NK-92 treated with Interleukin-12 subunit alpha and Interleukin-12 subunit beta, amount 100 ng/mL, for 24 hours (cell line): ENCODE measurements at regions not wholly inside any gene's neighbourhood (a gene's known extent, or its start where the extent isn't known, plus 50 kb on each side); places are given as distances from the start of the nearest gene placed in this dataset.

Experiments
- DNase-seq: peaks from one replicate; lab custom pipeline; 2025; lab: John Stamatoyannopoulos, UW

DNA sequence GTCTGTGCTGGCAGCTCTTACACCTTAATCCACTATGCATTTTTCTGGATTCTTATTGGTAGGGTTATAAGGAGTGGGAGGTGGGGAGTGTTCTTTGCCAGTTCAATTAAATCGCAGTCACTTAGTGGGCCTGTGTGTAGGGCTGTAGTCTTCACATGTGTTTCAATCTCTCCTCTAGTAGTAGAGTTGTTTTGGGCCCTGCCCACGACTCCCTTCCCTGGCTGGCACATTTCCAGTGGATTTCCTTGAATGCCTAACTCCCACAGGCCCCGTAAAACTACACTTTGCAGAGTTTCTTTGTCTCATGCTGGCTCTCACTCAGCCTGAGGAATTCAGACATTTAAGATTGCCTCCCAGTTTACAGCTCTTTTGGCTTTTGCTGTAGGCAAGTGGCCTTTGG lies 414.0 kb upstream of the OPRM1 start:
- DNase-seq = no peak

DNA sequence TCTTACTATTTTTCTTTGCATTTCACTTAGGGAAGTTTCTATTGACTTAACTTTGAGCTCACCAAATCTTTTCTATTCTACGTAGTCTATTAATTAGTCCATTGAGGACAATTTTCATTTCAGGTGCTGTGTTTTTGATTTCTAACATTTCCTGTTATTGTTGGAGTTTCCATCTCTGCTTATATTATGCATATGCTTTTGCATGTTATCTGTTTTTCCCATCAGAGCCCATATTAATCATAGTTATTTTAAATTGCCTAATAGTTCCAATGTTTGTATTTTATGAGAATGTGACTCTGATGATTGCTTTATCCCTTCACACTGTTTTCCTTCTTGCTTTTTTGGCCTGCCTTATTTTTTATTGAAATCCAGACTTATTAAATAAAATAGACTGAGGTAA lies 414.5 kb upstream of the OPRM1 start:
- DNase-seq = no peak

DNA sequence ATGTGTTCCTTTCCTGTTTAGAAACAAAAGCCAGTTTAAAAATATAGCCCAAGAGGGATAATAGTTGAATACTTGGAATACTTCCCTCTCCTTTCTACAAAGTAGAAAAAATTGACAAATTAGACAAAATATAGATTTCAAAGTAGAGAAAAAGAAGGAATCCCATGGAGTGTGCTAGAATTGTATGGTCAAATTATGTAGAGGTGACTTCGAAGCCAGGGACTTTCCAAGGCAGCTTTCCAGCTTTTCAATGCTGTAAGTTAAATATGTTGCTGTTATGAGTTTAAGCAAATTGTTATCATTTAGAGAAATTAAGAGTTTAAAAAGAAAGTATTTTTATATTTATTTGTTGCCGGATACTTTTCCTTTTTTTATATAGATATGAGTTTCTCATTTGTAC lies 415.5 kb upstream of the OPRM1 start:
- DNase-seq = no peak

DNA sequence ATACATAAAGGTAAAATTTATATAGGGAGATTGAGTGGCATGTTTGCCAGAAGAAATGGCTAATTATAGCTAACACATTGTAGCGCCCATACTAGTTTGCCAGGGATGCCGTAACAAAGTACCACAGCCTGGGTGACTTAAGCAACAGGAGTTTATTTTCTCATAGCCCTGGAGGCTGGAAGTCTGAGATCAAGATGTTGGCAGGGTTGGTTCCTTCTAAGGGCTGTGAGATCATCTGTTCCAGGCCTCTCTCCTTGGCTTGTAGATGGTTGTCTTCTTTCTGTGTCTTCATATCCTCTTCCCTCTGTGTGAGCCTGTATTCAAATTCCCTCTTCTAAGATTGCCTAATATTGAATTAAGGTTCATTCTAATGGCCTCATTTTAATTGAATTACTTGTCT lies 417.5 kb upstream of the OPRM1 start:
- no peak for DNase-seq

DNA sequence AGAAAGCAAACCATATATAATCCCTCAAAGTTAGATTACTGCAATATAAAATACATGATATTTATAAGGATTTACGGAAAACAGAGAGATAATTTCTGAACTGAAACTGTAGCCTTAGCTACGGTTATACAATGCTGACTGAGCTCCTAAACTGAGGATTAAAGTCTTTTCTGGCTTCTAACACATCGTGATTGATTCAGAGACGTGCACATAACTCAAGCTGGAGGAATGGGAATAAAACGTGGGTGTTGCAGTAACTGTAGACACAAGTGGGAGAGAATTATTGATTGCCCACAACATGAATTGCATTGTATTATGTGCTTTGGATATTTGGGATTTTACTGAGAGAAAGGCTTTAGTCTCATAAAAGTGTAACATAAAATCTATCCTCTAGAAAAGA lies 418.0 kb upstream of the OPRM1 start:
- no peak for DNase-seq

DNA sequence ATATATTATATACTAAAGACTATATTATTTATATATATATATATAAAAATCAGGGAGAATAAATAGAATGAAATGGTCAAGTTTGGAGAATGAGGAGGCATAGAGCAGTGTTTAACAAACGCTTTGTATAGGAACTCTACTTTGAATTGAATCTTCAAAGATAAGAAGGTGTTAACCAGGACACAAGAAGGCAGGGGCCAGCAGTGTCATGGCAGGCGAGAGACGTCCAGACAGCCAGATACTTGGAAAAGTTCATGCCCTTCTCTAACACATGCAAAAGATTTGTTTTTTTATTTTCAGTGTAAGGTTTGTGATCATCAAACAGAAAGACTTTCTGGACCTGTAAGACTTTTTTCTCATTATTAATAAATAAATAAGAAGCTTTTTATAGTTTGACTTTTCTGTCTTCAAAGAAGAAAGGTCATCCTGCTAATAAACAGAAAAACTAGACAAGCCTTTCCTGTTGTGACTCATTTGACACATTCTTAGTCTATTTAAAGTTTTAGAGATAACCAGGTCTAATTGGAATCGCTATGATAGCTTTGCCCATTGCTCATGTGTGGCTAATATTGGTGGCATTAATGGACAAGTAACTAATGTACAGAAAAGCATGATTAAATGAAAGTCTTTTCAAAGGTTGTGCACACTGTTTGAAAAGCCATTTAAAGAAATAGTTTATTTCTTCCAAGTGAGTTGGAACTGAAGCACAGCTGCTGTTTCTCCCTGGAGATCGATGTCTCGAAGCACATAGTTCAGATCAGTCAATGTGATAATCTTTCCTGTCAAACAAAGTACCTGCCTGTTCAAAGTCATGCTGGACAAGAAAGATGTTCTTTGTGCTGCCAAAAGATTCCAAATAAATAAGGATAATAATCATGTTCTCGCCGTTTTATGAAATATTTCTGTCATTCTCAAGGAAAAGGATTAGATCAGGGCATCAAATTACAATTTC lies 420.4 kb upstream of the OPRM1 start:
- DNase-seq = no peak

DNA sequence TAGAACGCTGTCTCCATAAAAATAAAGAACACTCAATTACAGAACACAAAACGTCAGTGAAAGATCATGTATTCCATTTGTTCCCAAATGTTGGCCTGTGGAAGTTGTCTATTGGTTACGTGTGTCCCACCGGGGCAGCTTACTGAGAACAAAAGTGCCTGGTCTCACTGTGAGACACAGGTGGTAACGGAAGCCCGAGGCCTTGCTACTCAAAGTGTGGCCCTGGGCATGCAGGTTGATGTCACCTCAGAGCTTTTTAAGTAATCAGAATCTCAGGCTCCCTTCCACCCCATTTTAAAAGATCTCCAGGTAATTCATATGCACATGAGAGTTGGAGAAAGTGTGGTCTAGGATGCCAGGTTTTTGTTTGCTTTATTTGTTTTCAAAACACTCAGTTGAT lies 422.5 kb upstream of the OPRM1 start:
- no peak for DNase-seq

DNA sequence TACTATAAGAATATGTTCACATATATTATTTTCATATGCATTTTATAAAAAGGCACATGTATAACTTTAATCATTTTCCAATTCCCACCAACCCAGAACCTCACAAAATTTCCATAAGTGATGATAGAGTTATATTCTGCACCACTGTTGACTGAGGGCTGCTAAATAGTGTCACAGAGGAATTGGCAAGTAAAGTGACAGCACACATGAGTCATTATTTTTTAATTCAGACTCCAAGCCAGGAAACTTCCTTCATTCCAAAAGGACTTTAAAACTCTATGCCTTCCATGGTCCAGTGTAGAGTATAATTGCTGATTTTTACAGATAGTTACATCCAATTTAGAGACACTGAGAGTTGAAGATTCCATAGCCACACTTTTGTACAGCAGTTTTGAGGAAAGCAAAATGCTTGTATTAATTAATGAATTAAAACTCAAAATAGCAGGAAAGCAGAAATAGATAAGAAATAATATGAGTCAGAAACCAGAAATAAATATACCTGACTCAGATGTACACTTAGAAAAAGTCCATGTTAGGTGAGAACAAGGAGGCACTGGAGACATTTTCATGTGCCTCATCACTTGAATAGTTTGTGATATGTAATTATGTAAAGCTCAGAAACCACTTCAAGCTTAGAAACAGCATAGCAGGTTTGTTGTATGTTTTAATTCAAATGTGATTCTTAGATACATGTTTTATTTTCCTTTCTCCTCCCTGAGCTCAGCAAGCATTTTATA lies 425.2 kb upstream of the OPRM1 start:
- DNase-seq = no peak

DNA sequence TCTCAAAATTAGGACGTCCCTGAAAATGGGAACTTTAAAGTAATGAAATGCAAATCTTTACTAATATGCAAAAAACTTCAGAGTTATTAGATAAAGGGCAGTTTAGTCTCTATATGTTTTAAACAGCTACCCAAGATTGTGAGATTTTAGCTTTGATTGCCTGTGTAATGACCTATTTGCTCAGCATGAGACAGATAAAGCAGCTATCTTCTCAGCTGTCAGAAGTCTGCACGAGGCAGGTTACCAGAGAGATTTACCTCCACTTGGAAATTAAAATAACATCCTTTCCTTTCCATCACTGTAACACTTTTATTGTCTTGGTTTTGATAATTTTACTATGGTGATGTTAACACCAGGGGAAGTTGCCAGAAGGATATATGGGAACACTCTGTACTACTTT lies 436.6 kb upstream of the OPRM1 start:
- no peak for DNase-seq

DNA sequence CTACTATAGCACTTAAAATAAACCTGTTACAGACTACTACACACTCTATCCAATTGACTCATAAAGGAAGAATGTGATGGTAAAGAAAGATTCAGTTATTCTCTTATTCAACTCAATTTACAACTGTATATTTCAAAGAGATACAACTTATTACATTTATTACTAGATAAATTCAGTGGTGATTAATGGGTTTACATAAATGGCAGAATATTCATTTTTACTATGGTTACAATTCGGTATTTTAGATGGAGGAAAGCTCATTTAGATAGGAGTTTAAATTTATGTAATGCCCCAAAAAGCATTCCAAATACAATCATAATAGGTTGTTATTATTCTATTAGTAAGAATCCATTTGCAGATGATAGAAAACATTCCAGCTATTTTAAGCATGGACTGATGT lies 439.1 kb upstream of the OPRM1 start:
- no peak for DNase-seq

DNA sequence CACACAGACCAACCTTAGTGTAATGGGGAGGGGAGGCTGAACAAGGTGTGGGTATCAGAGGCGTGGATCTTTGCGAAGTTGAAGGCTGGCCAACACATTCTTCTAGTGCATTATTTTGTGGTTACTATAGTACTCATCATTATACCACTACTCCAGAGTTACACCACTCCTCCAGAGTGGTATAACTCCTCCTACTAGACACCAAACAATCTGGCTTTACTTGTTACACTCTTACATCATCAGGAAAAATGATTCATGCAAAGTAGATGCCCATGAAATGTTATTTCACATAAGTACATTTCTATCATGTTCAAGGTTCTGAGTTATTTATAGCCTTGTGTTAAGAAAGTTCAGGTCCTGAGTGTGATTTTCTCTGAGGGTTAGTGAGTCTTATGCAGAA lies 443.1 kb upstream of the OPRM1 start:
- DNase-seq = no peak

DNA sequence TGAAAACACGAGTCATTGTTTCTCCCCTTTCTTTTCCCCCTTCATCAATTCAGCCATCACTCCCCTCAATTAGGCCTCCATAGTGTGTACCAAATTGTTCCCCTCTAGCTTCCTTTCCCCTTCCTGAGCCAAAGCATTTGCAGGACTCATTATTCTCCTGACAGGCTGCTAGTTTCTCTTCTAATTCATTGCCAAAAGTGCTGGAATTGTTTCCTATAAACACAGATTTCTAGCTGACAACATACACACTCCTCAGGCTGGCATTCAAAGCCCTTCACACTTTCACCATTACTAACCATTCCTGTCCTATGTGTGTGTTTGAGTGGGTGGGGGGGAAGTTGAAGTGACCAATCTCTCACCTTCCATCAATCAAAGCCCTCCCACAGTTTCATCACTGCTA lies 444.2 kb upstream of the OPRM1 start:
- no peak for DNase-seq

DNA sequence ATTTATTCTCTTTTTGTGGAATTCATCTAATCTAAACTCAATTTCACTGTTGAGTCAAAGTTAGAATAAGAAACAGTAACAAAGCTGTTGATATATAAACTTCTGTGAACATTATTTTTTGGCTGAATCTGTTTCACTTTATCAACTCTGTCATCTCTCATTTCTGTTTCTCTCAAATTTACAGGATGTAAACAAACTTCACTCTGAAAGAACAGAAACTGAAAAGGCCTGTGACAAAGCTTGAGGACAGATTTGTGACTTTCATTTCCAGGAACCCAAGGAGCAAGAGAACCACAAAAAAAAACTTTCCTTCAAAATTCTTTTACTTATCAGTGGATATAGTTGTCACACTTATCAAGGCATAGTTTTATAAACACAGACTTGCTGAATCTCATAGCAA lies 447.9 kb upstream of the OPRM1 start:
- DNase-seq = no peak

DNA sequence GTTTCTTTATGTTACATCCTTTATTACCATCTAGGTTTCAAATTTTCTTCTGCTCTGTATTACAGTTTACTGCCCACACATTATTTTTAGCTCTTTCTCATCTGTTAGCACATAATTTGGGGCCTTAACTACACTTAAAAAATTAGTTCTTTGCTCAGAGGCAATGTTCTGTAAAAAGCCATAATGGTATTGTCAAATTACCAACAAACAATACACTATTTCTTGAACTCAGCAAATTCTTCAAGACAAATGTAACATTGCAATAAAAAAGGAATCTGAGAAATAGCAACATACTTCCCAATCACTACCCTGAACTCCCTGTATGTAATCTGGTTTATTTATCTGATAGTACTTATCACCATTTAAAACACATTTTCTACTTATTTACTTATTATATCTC lies 448.6 kb upstream of the OPRM1 start:
- no peak for DNase-seq

DNA sequence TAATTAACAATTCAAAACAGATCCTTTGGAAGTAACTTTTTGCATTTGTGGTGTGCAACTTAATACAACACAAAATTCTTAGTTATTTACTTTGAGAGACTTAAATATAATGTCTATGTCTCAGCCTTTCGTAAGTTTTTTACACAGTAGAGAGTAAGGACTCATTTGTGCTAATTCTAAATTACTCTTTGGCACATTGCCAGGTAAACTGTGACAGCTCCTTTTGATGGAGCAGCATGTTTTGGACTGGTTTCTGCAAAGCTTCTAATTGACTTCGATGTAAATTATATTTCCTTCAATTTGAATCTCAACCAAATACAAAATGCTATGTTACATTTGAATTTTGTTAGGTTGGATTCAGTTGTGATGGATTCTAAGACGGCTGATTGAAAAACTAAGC lies 450.7 kb upstream of the OPRM1 start:
- no peak for DNase-seq

DNA sequence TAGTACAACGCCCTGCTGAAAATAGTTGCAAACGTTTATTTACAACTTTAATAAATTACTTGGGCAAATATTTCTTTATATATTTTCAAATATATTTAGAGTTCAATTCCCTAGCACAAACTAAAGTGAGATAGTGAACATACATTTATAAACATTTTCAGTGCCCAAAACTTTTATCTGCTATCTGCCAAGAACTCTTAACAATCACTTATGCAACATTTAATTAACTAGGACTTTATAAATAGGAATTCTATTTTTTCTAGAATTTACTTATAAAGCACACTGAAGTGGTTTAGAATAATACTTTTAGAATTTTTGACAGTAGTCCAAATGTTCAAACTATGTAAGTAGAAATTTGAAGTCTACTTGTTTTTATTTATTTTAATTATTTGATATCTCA lies 452.6 kb upstream of the RGS17 start:
- DNase-seq = no peak

DNA sequence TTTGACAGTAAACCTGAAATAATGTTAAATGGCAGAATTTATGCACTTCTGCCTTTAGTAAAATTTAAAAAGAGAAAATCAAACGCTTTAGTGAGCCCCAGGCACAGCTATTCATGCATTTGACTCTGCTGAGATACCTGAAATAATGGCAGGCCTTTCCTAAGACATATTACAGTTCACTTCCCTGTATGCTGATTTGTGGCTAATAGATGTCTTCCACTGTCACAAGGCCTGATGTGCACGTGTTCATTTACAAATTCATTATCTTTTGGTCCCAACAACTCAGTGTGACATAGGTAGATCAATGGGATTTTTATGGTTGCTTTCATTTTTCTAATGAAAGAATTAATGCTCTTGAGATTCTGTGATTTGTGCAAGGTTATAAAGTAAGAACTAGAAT lies 449.7 kb upstream of the RGS17 start:
- DNase-seq = no peak

DNA sequence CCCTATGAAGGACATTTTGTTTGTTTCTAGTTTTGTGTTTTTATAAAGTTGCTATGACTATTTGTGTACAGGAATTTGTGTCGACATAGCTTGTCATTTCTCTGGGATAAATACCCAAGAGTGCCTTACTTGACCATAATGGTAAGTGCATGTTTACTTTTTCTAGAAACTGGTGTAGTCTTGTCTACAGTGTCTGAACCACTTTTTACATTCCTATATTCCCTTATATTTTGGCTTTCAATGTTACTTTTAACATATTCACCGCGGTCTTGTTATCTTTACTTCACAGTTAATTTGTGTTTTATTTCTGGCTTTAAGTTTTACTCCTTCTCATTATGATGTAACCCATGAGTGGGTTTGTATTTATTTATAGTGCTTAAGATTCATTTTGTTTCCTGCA lies 444.4 kb upstream of the RGS17 start:
- DNase-seq = no peak

DNA sequence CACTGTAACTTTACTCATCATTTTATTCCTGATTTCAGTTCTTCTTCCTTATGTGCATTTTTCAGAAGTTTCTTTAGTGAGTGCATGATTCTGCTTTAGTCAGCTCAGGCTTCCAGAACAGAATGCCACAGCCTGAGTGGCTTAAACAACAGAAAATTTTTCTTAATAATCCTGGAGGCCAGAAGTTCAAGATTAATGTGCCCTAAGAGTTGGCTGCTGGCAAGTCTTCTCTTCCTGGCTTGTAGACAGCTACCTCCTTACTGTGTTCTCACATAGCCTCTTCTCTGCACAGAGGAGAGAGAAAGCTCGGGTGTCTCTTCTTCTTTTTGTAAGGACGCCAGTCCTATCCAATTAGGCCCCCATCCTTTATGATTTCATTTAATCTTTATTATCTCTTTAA lies 443.1 kb upstream of the RGS17 start:
- no peak for DNase-seq

DNA sequence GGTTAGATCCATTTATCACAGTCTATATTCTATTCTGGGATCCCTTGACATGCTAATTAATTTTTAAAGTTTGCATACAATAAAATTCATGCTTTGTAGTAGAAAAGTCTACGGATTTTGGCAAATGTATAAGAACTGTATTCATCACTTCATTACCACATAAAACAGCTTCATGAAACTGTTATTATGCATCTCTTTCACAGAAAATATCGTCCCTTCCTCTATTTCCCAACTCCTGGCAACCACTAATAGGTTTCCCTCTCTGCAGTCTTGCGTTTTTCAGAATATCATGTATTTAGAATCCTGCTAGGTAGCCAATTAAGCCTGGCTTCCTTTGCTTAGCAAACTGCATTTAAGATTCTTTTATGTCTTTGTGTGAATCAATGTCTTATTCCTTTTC lies 441.3 kb upstream of the RGS17 start:
- no peak for DNase-seq

DNA sequence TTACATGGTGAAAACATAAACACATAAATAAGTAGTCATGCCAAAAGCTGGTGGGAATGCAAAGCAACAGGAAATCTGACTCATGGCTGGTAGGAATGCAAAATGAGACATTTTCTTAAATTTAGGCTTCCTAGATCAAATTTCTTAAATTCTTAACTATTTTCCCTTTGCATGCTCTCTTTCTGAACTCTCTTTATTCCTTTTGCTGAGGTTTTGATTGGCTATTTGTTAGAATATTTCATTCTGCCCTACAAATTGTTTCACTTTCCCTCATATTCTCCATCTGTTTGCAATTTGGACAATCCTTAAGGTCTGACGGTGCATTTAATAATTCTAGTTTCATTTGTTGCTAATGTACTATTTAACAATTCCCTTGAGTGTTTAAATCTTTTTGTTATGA lies 437.5 kb upstream of the RGS17 start:
- no peak for DNase-seq

DNA sequence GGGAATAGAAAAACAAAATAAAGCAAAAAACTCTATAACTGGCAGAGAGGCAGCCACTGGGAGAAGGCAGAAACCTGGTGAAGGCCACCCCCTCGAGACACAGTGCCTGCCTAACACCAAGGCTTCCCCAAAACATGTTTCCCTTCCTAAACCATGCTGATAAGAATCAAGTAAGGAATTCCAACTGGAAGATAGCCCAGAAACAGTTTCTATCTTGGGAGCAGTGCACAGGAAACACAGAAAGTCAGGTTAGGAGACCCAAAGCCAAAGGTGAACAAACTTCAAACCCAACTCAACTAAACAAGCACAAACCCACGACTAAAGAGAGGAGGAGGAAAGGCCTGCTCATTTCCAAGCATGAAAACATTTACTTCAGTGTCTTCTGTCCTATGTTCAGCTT lies 433.7 kb upstream of the RGS17 start:
- no peak for DNase-seq

DNA sequence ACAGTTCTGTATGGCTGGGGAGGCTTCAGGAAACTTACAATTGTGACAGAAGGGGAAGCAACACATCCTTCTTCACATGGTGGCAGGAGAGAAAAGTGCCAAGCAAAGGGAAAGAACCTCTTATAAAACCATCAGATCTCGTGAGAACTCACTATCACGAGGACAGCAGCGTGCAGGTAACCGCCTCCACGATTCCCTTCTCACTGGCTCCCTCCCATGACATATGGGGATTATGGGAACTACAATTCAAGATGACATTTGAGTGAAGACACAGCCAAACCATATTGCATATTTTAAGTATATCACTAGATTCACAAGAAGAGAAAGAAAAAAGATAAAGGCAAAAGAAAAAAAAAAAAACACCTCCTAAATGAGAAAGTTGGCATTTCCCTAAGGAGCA lies 431.9 kb upstream of the RGS17 start:
- no peak for DNase-seq

DNA sequence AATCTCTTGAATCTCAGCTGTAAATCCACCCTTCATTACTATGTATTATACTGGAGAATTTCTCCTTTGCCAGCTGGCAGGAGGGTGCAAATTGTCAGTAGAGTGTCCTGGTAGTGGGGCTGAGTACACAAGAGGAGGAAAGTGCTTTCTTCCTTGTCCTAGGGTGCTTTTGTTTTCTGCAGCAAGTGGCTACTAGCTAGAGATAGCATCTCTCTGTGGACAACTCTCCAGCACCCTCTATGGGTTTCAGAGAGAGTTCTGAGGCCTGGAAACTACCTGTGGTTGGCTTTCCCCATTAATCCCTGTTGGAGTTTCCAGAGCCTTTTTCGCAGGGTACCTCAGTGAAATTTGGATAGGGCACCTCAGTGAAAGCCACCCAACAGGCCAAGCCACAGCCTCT lies 422.5 kb upstream of the RGS17 start:
- no peak for DNase-seq
